B cell (primary cell): ENCODE measurements at regions not wholly inside any gene's neighbourhood (a gene's known extent, or its start where the extent isn't known, plus 50 kb on each side); places are given as distances from the start of the nearest gene placed in this dataset.

Experiments used
- EZH2 ChIP-seq: IDR thresholded peaks from 2 replicates; pipeline ENCODE4 v1.6.1; 2012; ENCODE audit warnings: borderline replicate concordance, low read depth, mild to moderate bottlenecking, moderate library complexity, low read length; ENCODE audit not compliant: insufficient read depth, poor library complexity, severe bottlenecking
- TF ChIP-seq, protein P1 (sequence below): fragments of 200-600 bp; IDR thresholded peaks from one replicate; pipeline ENCODE4 v1.8.0; 2022; ENCODE audit warnings: antibody characterized with exemption, mild to moderate bottlenecking

DNA sequence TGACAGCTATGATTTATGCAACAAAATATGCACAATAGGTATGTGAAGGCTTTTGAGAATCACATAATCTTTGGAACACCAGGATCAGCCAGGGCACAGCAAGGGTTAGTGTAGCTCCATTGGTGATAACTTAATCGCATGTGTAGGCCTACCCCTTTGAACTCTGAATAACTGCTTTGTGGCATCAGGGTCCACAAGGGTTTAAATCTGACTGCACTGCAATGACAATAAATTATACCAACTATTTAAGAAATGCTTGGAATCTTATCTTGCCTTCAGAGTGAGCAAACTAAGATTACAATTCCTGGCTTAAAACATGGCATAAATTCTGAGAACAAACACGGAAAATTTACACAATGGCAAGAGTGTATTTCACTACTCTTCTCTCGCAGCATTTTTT lies 245.8 kb downstream of the FBXO8 start:
- TF ChIP-seq, protein P1, sequence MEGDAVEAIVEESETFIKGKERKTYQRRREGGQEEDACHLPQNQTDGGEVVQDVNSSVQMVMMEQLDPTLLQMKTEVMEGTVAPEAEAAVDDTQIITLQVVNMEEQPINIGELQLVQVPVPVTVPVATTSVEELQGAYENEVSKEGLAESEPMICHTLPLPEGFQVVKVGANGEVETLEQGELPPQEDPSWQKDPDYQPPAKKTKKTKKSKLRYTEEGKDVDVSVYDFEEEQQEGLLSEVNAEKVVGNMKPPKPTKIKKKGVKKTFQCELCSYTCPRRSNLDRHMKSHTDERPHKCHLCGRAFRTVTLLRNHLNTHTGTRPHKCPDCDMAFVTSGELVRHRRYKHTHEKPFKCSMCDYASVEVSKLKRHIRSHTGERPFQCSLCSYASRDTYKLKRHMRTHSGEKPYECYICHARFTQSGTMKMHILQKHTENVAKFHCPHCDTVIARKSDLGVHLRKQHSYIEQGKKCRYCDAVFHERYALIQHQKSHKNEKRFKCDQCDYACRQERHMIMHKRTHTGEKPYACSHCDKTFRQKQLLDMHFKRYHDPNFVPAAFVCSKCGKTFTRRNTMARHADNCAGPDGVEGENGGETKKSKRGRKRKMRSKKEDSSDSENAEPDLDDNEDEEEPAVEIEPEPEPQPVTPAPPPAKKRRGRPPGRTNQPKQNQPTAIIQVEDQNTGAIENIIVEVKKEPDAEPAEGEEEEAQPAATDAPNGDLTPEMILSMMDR: no peak
- TF ChIP-seq EZH2: no peak
